ENCODE measurements at regions not wholly inside any gene's neighbourhood (a gene's known extent, or its start where the extent isn't known, plus 50 kb on each side); places are given as distances from the start of the nearest gene placed in this dataset.
A peak's percentile ranks its signal among the peaks of the same experiment; 100 is the strongest.

GRCh38 chr2:212686285-212686895, 147.8 kb upstream of the ERBB4 start:
- Mint-ChIP-seq H3K36me3 (ENCODE audit: low read depth) (no peaks in the 10 kb centered on the region), H3K4me3 (no peak overlapping the region), H3K27me3 (ENCODE audit: insufficient read depth) (no peaks in the 10 kb centered on the region; the same call in 1 of the 2 replicates), H3K27ac (no peak overlapping the region), H3K9me3 (no peaks in the 10 kb centered on the region), H3K4me1 (ENCODE audit: low read depth) (peaks cover 31% of the 10 kb centered on the region)
- DNase-seq, result peak; percentile 60
- peak; percentile 98 for TF ChIP-seq CTCF (IDR thresholded peaks at IDR 0.05)

- no peak for TF ChIP-seq CTCF (IDR thresholded peaks at IDR 0.05)
- DNase-seq, result peak; percentile 16
- Mint-ChIP-seq H3K4me1 (ENCODE audit: low read depth) (peaks cover 31% of the 10 kb centered on the region), H3K4me3 (peak overlapping the region; percentile 5; the same call in 1 of the 2 replicates), H3K9me3 (no peaks in the 10 kb centered on the region), H3K27ac (peak overlapping the region; percentile 5; the same call in 1 of the 2 replicates), H3K27me3 (ENCODE audit: insufficient read depth) (no peaks in the 10 kb centered on the region; the same call in 1 of the 2 replicates), H3K36me3 (ENCODE audit: low read depth) (no peaks in the 10 kb centered on the region)
Measured at GRCh38 chr2:212683346-212684097, 144.9 kb upstream of the ERBB4 start.

- Mint-ChIP-seq H3K4me1 (ENCODE audit: low read depth) (peaks cover 31% of the 10 kb centered on the region), H3K27ac (no peak overlapping the region), H3K9me3 (no peaks in the 10 kb centered on the region), H3K36me3 (ENCODE audit: low read depth) (no peaks in the 10 kb centered on the region), H3K4me3 (no peak overlapping the region), H3K27me3 (ENCODE audit: insufficient read depth) (no peaks in the 10 kb centered on the region; the same call in 1 of the 2 replicates)
- no peak for DNase-seq
- no peak for TF ChIP-seq CTCF (IDR thresholded peaks at IDR 0.05)
Measured at GRCh38 chr2:212682937-212683336, 144.3 kb upstream of the ERBB4 start.

- no peak overlapping the region for H3K27ac Mint-ChIP-seq
Measured at GRCh38 chr2:212677466-212677865, 138.9 kb upstream of the ERBB4 start.

GRCh38 chr2:212672186-212672585, 133.6 kb upstream of the ERBB4 start:
- H3K27ac Mint-ChIP-seq, result no peak overlapping the region
- peaks cover 6% of the 10 kb centered on the region for H3K4me1 Mint-ChIP-seq (ENCODE audit: low read depth)
- peak; percentile 7 for DNase-seq
- peaks cover 4% of the 10 kb centered on the region; the same call in 1 of the 2 replicates for H3K9me3 Mint-ChIP-seq
- no peak overlapping the region for H3K4me3 Mint-ChIP-seq
- no peaks in the 10 kb centered on the region for H3K27me3 Mint-ChIP-seq (ENCODE audit: insufficient read depth)
- H3K36me3 Mint-ChIP-seq (ENCODE audit: low read depth), result peaks cover 5% of the 10 kb centered on the region; the same call in 1 of the 2 replicates
- no peak for TF ChIP-seq CTCF (IDR thresholded peaks at IDR 0.05)

More at GRCh38 chr2:212677466-212677865, 138.9 kb upstream of the ERBB4 start:
- Mint-ChIP-seq H3K9me3 (no peaks in the 10 kb centered on the region), H3K4me3 (no peak overlapping the region), H3K4me1 (ENCODE audit: low read depth) (no peaks in the 10 kb centered on the region; the same call in none of the 2 replicates), H3K27me3 (ENCODE audit: insufficient read depth) (peaks cover 2% of the 10 kb centered on the region; the same call in 1 of the 2 replicates), H3K36me3 (ENCODE audit: low read depth) (no peaks in the 10 kb centered on the region)
- TF ChIP-seq CTCF (IDR thresholded peaks at IDR 0.05), result no peak
- DNase-seq, result no peak

All from HFFc6 (cell line).